Neural cell (in vitro differentiated cells): ENCODE measurements at regions not wholly inside any gene's neighbourhood (a gene's known extent, or its start where the extent isn't known, plus 50 kb on each side); places are given as distances from the start of the nearest gene placed in this dataset.

Source experiments
- H2AFZ ChIP-seq: fragments of 200-600, 300-800 bp; sonication (generic), shearing (Covaris generic); 2 replicates; pipeline ENCODE4 v1.6.0; 2014; ENCODE audit warnings: low read depth, mild to moderate bottlenecking, antibody characterized with exemption, low read length, moderate library complexity
- H3F3A ChIP-seq: fragments of 200-600 bp; shearing (Covaris generic); 2 replicates; pipeline ENCODE4 v1.6.1; 2016; ENCODE audit warnings: mild to moderate bottlenecking, moderate library complexity, mixed read lengths, antibody characterized with exemption, low read length; ENCODE audit not compliant: insufficient read depth, poor library complexity, severe bottlenecking
- H3K27ac ChIP-seq: fragments of 200-600, 300-800 bp; sonication (generic), shearing (Covaris generic); 2 replicates; pipeline ENCODE4 v1.5.1; 2014; ENCODE audit warnings: mild to moderate bottlenecking, low read length, moderate library complexity
- H3K27me3 ChIP-seq: fragments of 300-800, 200-600 bp; sonication (generic), shearing (Covaris generic); 2 replicates; pipeline ENCODE4 v1.6.0; 2014; ENCODE audit warnings: mild to moderate bottlenecking, low read depth, low read length, moderate library complexity; ENCODE audit not compliant: insufficient read depth
- H3K36me3 ChIP-seq: fragments of 300-800, 200-600 bp; sonication (generic), shearing (Covaris generic); 2 replicates; pipeline ENCODE4 v1.5.1; 2014; ENCODE audit warnings: mild to moderate bottlenecking, antibody characterized with exemption, low read length, moderate library complexity; ENCODE audit not compliant: insufficient read depth
- H3K4me2 ChIP-seq: fragments of 300-800, 200-600 bp; sonication (generic), shearing (Covaris generic); 2 replicates; pipeline ENCODE4 v1.6.0; 2014; ENCODE audit warnings: mild to moderate bottlenecking, low read length
- H3K4me3 ChIP-seq: fragments of 300-800, 200-600 bp; sonication (generic), shearing (Covaris generic); 2 replicates; pipeline ENCODE4 v1.5.1; 2014; ENCODE audit warnings: mild to moderate bottlenecking, low read length, moderate library complexity
- H3K79me2 ChIP-seq: fragments of 200-600 bp; shearing (Covaris generic); replicated peaks from 2 replicates; pipeline ENCODE4 v1.6.0; 2014; ENCODE audit warnings: mild to moderate bottlenecking, low read length, moderate library complexity; ENCODE audit not compliant: insufficient read depth
- H3K9ac ChIP-seq: fragments of 300-800, 200-600 bp; sonication (generic), shearing (Covaris generic); 2 replicates; pipeline ENCODE4 v1.6.1; 2016; ENCODE audit warnings: mild to moderate bottlenecking, low read length, mixed read lengths
- H3K9me2 ChIP-seq: fragments of 200-600 bp; shearing (Covaris generic); 2 replicates; pipeline ENCODE4 v1.6.1; 2016; ENCODE audit warnings: mild to moderate bottlenecking, low read length, mixed read lengths; ENCODE audit not compliant: insufficient read depth
- H3K9me3 ChIP-seq: fragments of 200-600, 300-800 bp; sonication (generic), shearing (Covaris generic); 2 replicates; pipeline ENCODE4 v1.6.1; 2016; ENCODE audit warnings: mild to moderate bottlenecking, mixed run types, low read length, moderate library complexity, mixed read lengths
- H4K20me1 ChIP-seq: fragments of 200-600 bp; shearing (Covaris generic); 2 replicates; pipeline ENCODE4 v1.6.1; 2016; ENCODE audit warnings: mild to moderate bottlenecking, mixed run types; ENCODE audit not compliant: insufficient read depth
- EP300 ChIP-seq: fragments of 450-650 bp; conservative IDR thresholded peaks from 2 replicates; pipeline ENCODE4 v1.6.1; 2014; ENCODE audit warnings: antibody characterized with exemption, mild to moderate bottlenecking, moderate library complexity; ENCODE audit not compliant: poor library complexity, severe bottlenecking
- EZH2 ChIP-seq: fragments of 200-600, 300-800 bp; shearing (Covaris generic), sonication (generic); IDR thresholded peaks from 2 replicates; pipeline ENCODE4 v1.6.1; 2014; ENCODE audit warnings: antibody characterized with exemption, low read length, borderline replicate concordance, mild to moderate bottlenecking; ENCODE audit not compliant: insufficient read depth, poor library complexity, severe bottlenecking
- MXI1 ChIP-seq: fragments of 450-650 bp; conservative IDR thresholded peaks from 2 replicates; pipeline ENCODE4 v1.6.1; 2014; ENCODE audit warnings: antibody characterized with exemption, mild to moderate bottlenecking; ENCODE audit not compliant: poor library complexity, severe bottlenecking
- POLR2AphosphoS5 ChIP-seq: IDR thresholded peaks from 2 replicates; pipeline ENCODE4 v1.6.1; 2012
- RAD21 ChIP-seq: fragments of 450-650 bp; conservative IDR thresholded peaks from 2 replicates; pipeline ENCODE4 v1.6.1; 2014; ENCODE audit warnings: antibody characterized with exemption, mild to moderate bottlenecking, moderate library complexity
- SMC3 ChIP-seq: fragments of 450-650 bp; conservative IDR thresholded peaks from 2 replicates; pipeline ENCODE4 v1.6.1; 2014; ENCODE audit warnings: antibody characterized with exemption, mild to moderate bottlenecking, moderate library complexity; ENCODE audit not compliant: poor library complexity
- TAF1 ChIP-seq: IDR thresholded peaks from 2 replicates; pipeline ENCODE4 v1.6.1; 2012; ENCODE audit warnings: low read depth
- TF ChIP-seq, protein P1 (sequence below): fragments of 450-650 bp; IDR thresholded peaks from 2 replicates; pipeline ENCODE4 v1.5.1; 2014; ENCODE audit warnings: antibody characterized with exemption, mild to moderate bottlenecking, moderate library complexity; ENCODE audit not compliant: poor library complexity, severe bottlenecking
- TF ChIP-seq, protein P2 (sequence below): IDR thresholded peaks from 2 replicates; pipeline ENCODE4 v1.6.1; 2012; ENCODE audit warnings: borderline replicate concordance

DNA sequence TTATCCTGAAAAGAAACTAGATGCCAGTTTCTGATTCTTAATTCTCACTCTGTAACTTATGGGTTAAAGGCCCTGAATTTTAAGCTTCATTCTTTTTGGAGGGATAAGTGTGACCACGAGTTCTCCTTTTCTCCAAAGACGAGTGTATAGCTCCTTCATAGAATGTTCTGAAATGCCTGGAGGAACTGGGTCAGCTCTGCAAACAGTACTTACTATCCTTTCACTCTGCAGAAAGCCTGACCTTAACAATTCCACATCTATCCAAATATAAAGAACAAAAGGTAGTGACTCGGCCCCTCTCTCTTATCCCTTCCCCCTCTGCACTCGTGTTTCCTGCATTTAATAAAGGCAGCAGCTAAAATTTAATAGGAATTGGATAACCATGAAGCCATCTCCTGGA lies 150.5 kb downstream of the LYPLAL1 start:
- no peaks in the 10 kb centered on the region for H3K9me2 ChIP-seq
- no peak overlapping the region for H3K9ac ChIP-seq
- H3K9me3 ChIP-seq = no peaks in the 10 kb centered on the region
- H3K36me3 ChIP-seq = no peaks in the 10 kb centered on the region
- no peaks in the 10 kb centered on the region for H3K27me3 ChIP-seq
- TF ChIP-seq, protein P1, sequence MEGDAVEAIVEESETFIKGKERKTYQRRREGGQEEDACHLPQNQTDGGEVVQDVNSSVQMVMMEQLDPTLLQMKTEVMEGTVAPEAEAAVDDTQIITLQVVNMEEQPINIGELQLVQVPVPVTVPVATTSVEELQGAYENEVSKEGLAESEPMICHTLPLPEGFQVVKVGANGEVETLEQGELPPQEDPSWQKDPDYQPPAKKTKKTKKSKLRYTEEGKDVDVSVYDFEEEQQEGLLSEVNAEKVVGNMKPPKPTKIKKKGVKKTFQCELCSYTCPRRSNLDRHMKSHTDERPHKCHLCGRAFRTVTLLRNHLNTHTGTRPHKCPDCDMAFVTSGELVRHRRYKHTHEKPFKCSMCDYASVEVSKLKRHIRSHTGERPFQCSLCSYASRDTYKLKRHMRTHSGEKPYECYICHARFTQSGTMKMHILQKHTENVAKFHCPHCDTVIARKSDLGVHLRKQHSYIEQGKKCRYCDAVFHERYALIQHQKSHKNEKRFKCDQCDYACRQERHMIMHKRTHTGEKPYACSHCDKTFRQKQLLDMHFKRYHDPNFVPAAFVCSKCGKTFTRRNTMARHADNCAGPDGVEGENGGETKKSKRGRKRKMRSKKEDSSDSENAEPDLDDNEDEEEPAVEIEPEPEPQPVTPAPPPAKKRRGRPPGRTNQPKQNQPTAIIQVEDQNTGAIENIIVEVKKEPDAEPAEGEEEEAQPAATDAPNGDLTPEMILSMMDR = no peak
- no peaks in the 10 kb centered on the region for H4K20me1 ChIP-seq
- no peak overlapping the region for H3K4me2 ChIP-seq
- no peak overlapping the region for H2AFZ ChIP-seq
- H3K79me2 ChIP-seq = no peaks in the 10 kb centered on the region
- no peak overlapping the region for H3K27ac ChIP-seq
- no peak overlapping the region for H3K4me3 ChIP-seq
- no peaks in the 10 kb centered on the region for H3F3A ChIP-seq

DNA sequence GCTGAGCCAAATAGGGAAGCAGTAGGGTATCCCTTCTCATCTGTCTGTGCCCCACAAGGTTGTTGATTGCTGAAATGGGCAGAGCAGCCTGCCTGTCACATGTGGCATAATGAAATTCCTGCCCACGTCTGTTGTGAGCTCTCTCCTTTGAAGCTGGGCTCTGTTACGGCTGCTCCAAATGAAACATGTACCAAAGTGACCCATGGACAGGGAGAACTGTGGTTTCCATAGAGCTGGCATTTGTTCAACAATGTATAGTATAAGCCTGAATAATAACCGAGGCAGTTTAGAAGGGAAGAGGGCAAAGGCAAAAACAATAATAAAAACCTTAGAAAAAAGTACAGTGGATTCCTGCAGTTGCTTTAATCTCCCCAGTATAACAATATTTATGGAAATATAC lies 149.7 kb downstream of the LYPLAL1 start:
- Histone ChIP-seq H3K27me3 (no peaks in the 10 kb centered on the region), H3K27ac (no peak overlapping the region), H3K4me3 (no peak overlapping the region), H3F3A (no peaks in the 10 kb centered on the region), H3K36me3 (no peaks in the 10 kb centered on the region), H3K9me2 (no peaks in the 10 kb centered on the region), H3K4me2 (no peak overlapping the region), H3K9ac (no peak overlapping the region), H4K20me1 (no peaks in the 10 kb centered on the region), H3K9me3 (no peaks in the 10 kb centered on the region), H2AFZ (no peak overlapping the region), H3K79me2 (no peaks in the 10 kb centered on the region)
- TF ChIP-seq TAF1 = no peak
- TF ChIP-seq, protein P1 = no peak
- no peak for TF ChIP-seq EZH2
- no peak for TF ChIP-seq EP300
- no peak for TF ChIP-seq POLR2AphosphoS5
- no peak for TF ChIP-seq RAD21
- TF ChIP-seq, protein P2, sequence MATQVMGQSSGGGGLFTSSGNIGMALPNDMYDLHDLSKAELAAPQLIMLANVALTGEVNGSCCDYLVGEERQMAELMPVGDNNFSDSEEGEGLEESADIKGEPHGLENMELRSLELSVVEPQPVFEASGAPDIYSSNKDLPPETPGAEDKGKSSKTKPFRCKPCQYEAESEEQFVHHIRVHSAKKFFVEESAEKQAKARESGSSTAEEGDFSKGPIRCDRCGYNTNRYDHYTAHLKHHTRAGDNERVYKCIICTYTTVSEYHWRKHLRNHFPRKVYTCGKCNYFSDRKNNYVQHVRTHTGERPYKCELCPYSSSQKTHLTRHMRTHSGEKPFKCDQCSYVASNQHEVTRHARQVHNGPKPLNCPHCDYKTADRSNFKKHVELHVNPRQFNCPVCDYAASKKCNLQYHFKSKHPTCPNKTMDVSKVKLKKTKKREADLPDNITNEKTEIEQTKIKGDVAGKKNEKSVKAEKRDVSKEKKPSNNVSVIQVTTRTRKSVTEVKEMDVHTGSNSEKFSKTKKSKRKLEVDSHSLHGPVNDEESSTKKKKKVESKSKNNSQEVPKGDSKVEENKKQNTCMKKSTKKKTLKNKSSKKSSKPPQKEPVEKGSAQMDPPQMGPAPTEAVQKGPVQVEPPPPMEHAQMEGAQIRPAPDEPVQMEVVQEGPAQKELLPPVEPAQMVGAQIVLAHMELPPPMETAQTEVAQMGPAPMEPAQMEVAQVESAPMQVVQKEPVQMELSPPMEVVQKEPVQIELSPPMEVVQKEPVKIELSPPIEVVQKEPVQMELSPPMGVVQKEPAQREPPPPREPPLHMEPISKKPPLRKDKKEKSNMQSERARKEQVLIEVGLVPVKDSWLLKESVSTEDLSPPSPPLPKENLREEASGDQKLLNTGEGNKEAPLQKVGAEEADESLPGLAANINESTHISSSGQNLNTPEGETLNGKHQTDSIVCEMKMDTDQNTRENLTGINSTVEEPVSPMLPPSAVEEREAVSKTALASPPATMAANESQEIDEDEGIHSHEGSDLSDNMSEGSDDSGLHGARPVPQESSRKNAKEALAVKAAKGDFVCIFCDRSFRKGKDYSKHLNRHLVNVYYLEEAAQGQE = no peak
- no peak for TF ChIP-seq MXI1
- no peak for TF ChIP-seq SMC3
